DOHH2 (cell line): ENCODE measurements at regions not wholly inside any gene's neighbourhood (a gene's known extent, or its start where the extent isn't known, plus 50 kb on each side); places are given as distances from the start of the nearest gene placed in this dataset.

ENCODE experiments used
- H3F3A ChIP-seq: fragments of 200-600 bp; sonication (generic), shearing (Covaris generic); 2 replicates; pipeline ENCODE4 v1.6.0; 2016; ENCODE audit warnings: antibody characterized with exemption, mild to moderate bottlenecking; ENCODE audit not compliant: control insufficient read depth, insufficient read depth
- H3K27ac ChIP-seq: fragments of 200-600 bp; sonication (generic); 2 replicates; pipeline ENCODE4 v1.5.1; 2014; ENCODE audit warnings: low read depth, mild to moderate bottlenecking, low read length, moderate library complexity
- H3K27me3 ChIP-seq: fragments of 200-600 bp; sonication (generic); 2 replicates; pipeline ENCODE4 v1.6.1; 2014; ENCODE audit warnings: mild to moderate bottlenecking, low read length, mixed read lengths; ENCODE audit not compliant: control insufficient read depth
- H3K36me3 ChIP-seq: fragments of 200-600 bp; sonication (generic); 2 replicates; pipeline ENCODE4 v1.6.1; 2014; ENCODE audit warnings: mild to moderate bottlenecking, low read length, moderate library complexity, mixed read lengths; ENCODE audit not compliant: control insufficient read depth
- H3K4me1 ChIP-seq: fragments of 200-600 bp; sonication (generic); 2 replicates; pipeline ENCODE4 v1.6.1; 2014; ENCODE audit warnings: mild to moderate bottlenecking, low read length, mixed read lengths; ENCODE audit not compliant: control insufficient read depth
- H3K4me2 ChIP-seq: fragments of 200-600 bp; sonication (generic); 2 replicates; pipeline ENCODE4 v1.6.0; 2014; ENCODE audit warnings: mild to moderate bottlenecking, low read length, moderate library complexity
- H3K4me3 ChIP-seq: fragments of 200-600 bp; sonication (generic); 2 replicates; pipeline ENCODE4 v1.5.1; 2014; ENCODE audit warnings: mild to moderate bottlenecking, low read length, mixed read lengths
- H3K79me2 ChIP-seq: fragments of 200-600 bp; sonication (generic); 2 replicates; pipeline ENCODE4 v1.6.1; 2014; ENCODE audit warnings: mild to moderate bottlenecking, low read length, mixed read lengths; ENCODE audit not compliant: control insufficient read depth
- H3K9me2 ChIP-seq: fragments of 200-600 bp; sonication (generic); replicated peaks from 2 replicates; pipeline ENCODE4 v1.6.1; 2014; ENCODE audit warnings: mild to moderate bottlenecking, low read length, mixed read lengths; ENCODE audit not compliant: control insufficient read depth
- H3K9me3 ChIP-seq: fragments of 200-600 bp; sonication (generic); 2 replicates; pipeline ENCODE4 v1.6.1; 2014; ENCODE audit warnings: antibody characterized with exemption, low read length, mixed read lengths; ENCODE audit not compliant: control insufficient read depth, insufficient read depth
- H4K20me1 ChIP-seq: fragments of 200-600 bp; sonication (generic); 2 replicates; pipeline ENCODE4 v1.6.0; 2014; ENCODE audit warnings: low read depth, mild to moderate bottlenecking, antibody characterized with exemption, low read length, moderate library complexity; ENCODE audit not compliant: control insufficient read depth, insufficient read depth
- EZH2phosphoT487 ChIP-seq: fragments of 200-600 bp; sonication (generic); IDR thresholded peaks from 2 replicates; pipeline ENCODE4 v1.6.1; 2017; ENCODE audit warnings: borderline replicate concordance, mild to moderate bottlenecking, antibody characterized with exemption, low read length, moderate library complexity, mixed read lengths
- TF ChIP-seq, protein P1 (sequence below): fragments of 200-600 bp; sonication (generic); IDR thresholded peaks from one replicate; pipeline ENCODE4 v1.5.1; 2014; ENCODE audit warnings: antibody characterized with exemption, mild to moderate bottlenecking, low read depth, low read length; ENCODE audit not compliant: poor library complexity, severe bottlenecking

DNA sequence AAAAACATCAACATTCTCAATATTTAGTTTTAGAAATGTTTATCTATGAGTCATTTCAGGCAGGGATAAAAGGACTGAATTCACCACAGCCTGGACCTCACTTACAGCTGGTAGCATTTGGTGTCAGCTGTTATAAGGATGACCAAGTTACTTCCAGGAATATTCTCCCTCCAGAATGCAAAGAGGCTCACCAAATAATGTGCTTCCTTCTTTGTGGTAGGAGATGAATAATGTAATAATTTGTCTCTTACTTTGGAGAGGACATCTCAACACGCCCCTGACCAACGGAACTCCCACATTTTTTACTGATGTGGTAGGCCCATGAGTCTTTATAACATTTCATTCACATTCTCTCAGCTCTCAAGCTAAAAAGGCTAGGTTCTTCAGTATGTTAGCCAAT lies 825.9 kb upstream of the GRAMD2B start:
- no peaks in the 10 kb centered on the region for H3F3A ChIP-seq
- no peaks in the 10 kb centered on the region for H3K27me3 ChIP-seq
- H4K20me1 ChIP-seq, result no peaks in the 10 kb centered on the region
- no peaks in the 10 kb centered on the region for H3K36me3 ChIP-seq
- H3K9me2 ChIP-seq, result no peaks in the 10 kb centered on the region
- no peaks in the 10 kb centered on the region for H3K9me3 ChIP-seq
- H3K4me1 ChIP-seq, result peaks cover 4% of the 10 kb centered on the region; the same call in 1 of the 2 replicates
- TF ChIP-seq EZH2phosphoT487, result no peak
- TF ChIP-seq, protein P1, sequence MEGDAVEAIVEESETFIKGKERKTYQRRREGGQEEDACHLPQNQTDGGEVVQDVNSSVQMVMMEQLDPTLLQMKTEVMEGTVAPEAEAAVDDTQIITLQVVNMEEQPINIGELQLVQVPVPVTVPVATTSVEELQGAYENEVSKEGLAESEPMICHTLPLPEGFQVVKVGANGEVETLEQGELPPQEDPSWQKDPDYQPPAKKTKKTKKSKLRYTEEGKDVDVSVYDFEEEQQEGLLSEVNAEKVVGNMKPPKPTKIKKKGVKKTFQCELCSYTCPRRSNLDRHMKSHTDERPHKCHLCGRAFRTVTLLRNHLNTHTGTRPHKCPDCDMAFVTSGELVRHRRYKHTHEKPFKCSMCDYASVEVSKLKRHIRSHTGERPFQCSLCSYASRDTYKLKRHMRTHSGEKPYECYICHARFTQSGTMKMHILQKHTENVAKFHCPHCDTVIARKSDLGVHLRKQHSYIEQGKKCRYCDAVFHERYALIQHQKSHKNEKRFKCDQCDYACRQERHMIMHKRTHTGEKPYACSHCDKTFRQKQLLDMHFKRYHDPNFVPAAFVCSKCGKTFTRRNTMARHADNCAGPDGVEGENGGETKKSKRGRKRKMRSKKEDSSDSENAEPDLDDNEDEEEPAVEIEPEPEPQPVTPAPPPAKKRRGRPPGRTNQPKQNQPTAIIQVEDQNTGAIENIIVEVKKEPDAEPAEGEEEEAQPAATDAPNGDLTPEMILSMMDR, result no peak
- H3K27ac ChIP-seq, result no peak overlapping the region
- no peaks in the 10 kb centered on the region for H3K79me2 ChIP-seq
- no peak overlapping the region for H3K4me3 ChIP-seq
- no peak overlapping the region for H3K4me2 ChIP-seq

DNA sequence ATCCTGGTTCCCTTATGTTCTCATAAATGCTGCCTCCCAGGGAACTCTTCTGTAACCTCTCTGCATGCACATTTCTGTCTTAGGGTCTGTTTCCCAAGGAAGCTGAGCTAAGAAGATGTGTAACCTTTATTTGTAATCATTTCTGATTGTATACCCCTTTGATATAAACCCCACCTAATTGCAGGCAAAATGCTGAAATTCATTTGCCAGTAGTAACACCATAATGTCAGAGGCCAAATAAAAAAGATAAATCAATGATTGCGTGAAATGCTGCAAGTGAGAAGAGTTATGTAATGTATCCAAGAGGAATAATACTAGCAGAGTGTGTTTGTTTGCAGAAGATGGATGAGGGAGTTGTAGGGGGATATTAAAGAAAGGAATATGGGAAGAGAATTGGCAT lies 822.6 kb upstream of the GRAMD2B start:
- Histone ChIP-seq H3K4me2 (no peak overlapping the region), H3K9me2 (no peaks in the 10 kb centered on the region), H3K36me3 (no peaks in the 10 kb centered on the region), H3K4me1 (no peaks in the 10 kb centered on the region), H3K79me2 (no peaks in the 10 kb centered on the region), H3F3A (no peaks in the 10 kb centered on the region), H4K20me1 (no peaks in the 10 kb centered on the region), H3K27me3 (no peaks in the 10 kb centered on the region), H3K27ac (no peak overlapping the region), H3K4me3 (no peak overlapping the region), H3K9me3 (no peaks in the 10 kb centered on the region)
- TF ChIP-seq, protein P1, result no peak
- TF ChIP-seq EZH2phosphoT487, result no peak

DNA sequence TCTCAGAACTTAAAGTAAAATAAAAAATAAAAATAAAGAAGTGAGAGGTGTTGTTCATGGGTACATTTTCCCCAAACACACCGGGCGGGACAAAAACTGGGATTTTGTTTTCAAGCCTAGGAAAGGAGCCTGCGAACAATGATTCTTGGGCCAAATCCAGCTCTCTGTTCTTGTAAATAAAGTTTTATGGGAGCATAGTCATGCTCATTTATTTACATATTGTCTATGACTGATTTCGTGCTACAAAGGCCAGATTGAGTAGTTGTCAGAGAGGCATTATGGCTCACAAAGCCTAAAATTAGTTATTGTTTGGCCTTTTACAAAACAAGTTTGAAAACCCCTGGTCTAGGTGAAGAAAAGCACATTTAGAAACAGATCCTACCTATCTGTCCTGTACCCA lies 821.0 kb upstream of the GRAMD2B start:
- Histone ChIP-seq H3K4me2 (no peak overlapping the region), H3K27ac (no peak overlapping the region), H3K79me2 (no peaks in the 10 kb centered on the region), H3K4me1 (no peaks in the 10 kb centered on the region), H3K27me3 (no peaks in the 10 kb centered on the region), H3K36me3 (no peaks in the 10 kb centered on the region), H3F3A (no peaks in the 10 kb centered on the region), H4K20me1 (no peaks in the 10 kb centered on the region), H3K4me3 (no peak overlapping the region), H3K9me3 (no peaks in the 10 kb centered on the region), H3K9me2 (no peaks in the 10 kb centered on the region)
- TF ChIP-seq, protein P1, result no peak
- TF ChIP-seq EZH2phosphoT487, result no peak

DNA sequence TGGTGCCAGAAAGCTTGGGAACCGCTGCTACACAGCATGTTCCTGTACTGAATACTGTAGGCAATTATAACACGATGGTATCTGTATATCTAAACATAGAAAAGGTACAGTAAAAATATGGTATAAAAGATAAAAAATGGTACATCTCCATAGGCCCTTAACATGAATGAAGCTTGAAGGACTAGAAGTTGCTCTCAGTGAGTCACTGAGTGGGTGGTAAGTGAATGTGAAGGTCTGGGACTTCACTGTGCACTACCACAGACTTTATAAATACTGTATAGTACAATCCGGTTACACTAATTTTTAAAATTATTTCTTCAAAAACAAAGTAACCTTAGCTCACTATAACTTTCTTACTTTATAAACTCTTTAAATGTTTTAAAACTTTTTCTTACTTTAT lies 819.9 kb upstream of the GRAMD2B start:
- no peaks in the 10 kb centered on the region for H3K9me2 ChIP-seq
- no peaks in the 10 kb centered on the region for H3K4me1 ChIP-seq
- H3K4me2 ChIP-seq, result no peak overlapping the region
- H3K4me3 ChIP-seq, result no peak overlapping the region
- H3K9me3 ChIP-seq, result no peaks in the 10 kb centered on the region
- no peaks in the 10 kb centered on the region for H3F3A ChIP-seq
- H3K36me3 ChIP-seq, result no peaks in the 10 kb centered on the region
- no peaks in the 10 kb centered on the region for H4K20me1 ChIP-seq
- TF ChIP-seq, protein P1, result no peak
- TF ChIP-seq EZH2phosphoT487, result no peak
- no peak overlapping the region for H3K27ac ChIP-seq
- H3K27me3 ChIP-seq, result no peaks in the 10 kb centered on the region
- no peaks in the 10 kb centered on the region for H3K79me2 ChIP-seq
